ENCODE measurements at regions not wholly inside any gene's neighbourhood (a gene's known extent, or its start where the extent isn't known, plus 50 kb on each side); places are given as distances from the start of the nearest gene placed in this dataset.

DNA sequence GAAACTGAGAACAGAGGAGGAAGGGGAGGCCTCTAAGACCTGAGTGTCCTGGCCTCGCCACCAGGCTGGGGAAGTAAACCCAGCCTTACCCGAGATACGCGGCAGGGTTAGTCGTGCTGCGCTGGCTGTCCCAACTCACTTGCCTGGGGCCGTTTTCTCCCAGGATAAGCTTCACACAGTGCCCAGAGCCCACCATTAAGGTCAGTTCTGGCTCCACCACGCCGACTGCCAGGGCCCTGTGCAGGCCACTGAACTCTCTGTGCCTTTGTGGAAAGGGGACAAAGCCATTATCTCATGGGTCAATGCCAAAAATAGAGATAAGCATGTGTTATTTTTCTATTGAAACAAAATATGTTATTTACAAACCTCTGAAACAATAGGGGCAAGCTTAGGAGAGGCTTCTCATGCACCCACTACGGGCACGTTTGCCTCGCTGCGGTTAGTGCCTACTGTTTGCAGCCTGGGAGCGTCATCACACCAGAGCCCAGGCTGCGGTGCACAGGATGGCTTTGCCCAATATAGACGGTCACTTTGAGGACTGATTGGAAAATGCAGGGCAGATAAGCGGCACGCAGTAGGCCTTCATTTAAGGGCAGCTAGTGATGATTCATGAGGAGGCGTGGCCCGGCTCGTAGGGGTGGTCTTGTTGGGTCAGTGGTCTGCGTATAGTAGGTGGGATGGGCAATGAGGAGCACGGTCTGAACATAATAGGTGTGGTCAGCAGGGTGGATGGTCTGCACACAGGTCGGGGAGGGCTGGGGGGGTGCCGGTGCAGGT is 242.1 kb downstream of the GLI2 start:
- TF ChIP-seq, protein P1, sequence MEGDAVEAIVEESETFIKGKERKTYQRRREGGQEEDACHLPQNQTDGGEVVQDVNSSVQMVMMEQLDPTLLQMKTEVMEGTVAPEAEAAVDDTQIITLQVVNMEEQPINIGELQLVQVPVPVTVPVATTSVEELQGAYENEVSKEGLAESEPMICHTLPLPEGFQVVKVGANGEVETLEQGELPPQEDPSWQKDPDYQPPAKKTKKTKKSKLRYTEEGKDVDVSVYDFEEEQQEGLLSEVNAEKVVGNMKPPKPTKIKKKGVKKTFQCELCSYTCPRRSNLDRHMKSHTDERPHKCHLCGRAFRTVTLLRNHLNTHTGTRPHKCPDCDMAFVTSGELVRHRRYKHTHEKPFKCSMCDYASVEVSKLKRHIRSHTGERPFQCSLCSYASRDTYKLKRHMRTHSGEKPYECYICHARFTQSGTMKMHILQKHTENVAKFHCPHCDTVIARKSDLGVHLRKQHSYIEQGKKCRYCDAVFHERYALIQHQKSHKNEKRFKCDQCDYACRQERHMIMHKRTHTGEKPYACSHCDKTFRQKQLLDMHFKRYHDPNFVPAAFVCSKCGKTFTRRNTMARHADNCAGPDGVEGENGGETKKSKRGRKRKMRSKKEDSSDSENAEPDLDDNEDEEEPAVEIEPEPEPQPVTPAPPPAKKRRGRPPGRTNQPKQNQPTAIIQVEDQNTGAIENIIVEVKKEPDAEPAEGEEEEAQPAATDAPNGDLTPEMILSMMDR (IDR thresholded peaks at IDR 0.05; ENCODE audit: poor library complexity, severe bottlenecking), result no peak
- TF ChIP-seq EZH2 (IDR thresholded peaks at IDR 0.05; ENCODE audit: borderline replicate concordance, insufficient read depth, low read length, poor library complexity, severe bottlenecking), result no peak
- no peak for TF ChIP-seq POLR2AphosphoS5 (IDR thresholded peaks at IDR 0.05)
- TF ChIP-seq TAF1 (IDR thresholded peaks at IDR 0.05; ENCODE audit: low read depth), result no peak
- no peak for TF ChIP-seq EP300 (conservative IDR thresholded peaks at IDR 0.05; ENCODE audit: poor library complexity, severe bottlenecking)

Measured in neural cell (in vitro differentiated cells).